Thymus (tissue), 11 donors: ENCODE measurements at regions not wholly inside any gene's neighbourhood (a gene's known extent, or its start where the extent isn't known, plus 50 kb on each side); places are given as distances from the start of the nearest gene placed in this dataset.

ENCODE experiments used
- DNase-seq, 9 donors: peaks; one replicate each; pipeline ENCODE4 v3.0.0-alpha.2; 2013; ENCODE audit warnings: low spot score in 9 of 9, low read depth in 6 of 9, missing footprints in 1 of 9
- H3K27ac ChIP-seq, 2 donors: one replicate each; pipeline ENCODE4 v1.5.1; 2013; ENCODE audit warnings: control low read depth in 1 of 2, low read depth in 1 of 2, low read length in 1 of 2, mild to moderate bottlenecking in 1 of 2, moderate library complexity in 1 of 2
- H3K27me3 ChIP-seq, 2 donors: one replicate each; pipeline ENCODE4 v1.5.1; 2013; ENCODE audit warnings: low read length in 1 of 2; ENCODE audit not compliant: control insufficient read depth in 2 of 2, insufficient read depth in 1 of 2
- H3K36me3 ChIP-seq, 2 donors: one replicate each; pipeline ENCODE4 v1.5.1; 2013; ENCODE audit warnings: low read length in 1 of 2, mild to moderate bottlenecking in 1 of 2, moderate library complexity in 1 of 2; ENCODE audit not compliant: control insufficient read depth in 2 of 2, insufficient read depth in 2 of 2
- H3K4me1 ChIP-seq, 2 donors: one replicate each; pipeline ENCODE4 v1.5.1; 2013; ENCODE audit warnings: low read length in 2 of 2; ENCODE audit not compliant: control insufficient read depth in 2 of 2, insufficient read depth in 2 of 2
- H3K4me3 ChIP-seq, 2 donors: one replicate each; pipeline ENCODE4 v1.5.1; 2013; ENCODE audit warnings: low read length in 2 of 2, control low read depth in 1 of 2, mild to moderate bottlenecking in 1 of 2
- H3K9me3 ChIP-seq, 2 donors: one replicate each; pipeline ENCODE4 v1.5.1; 2013; ENCODE audit warnings: low read length in 1 of 2, mild to moderate bottlenecking in 1 of 2; ENCODE audit not compliant: control insufficient read depth in 2 of 2, insufficient read depth in 1 of 2
- WGBS: extraction: QIAGEN DNeasy Blood & Tissue Kit; methylation state at CpG from one replicate; pipeline ENCODE4 v1.1.7; 2013; 5-methylcytosine and 5-hydroxymethylcytosine counted together
- donor health status: healthy.

GRCh38 chr1:188397521-188397920 is 1568.8 kb downstream of the PLA2G4A start:
- H3K4me3 ChIP-seq, result no peak overlapping the region
- no peak for DNase-seq
- WGBS, result 90% methylated on average over 2 of the region's 2 CpGs
- no peaks in the 10 kb centered on the region for H3K9me3 ChIP-seq
- H3K36me3 ChIP-seq, result no peaks in the 10 kb centered on the region
- H3K27me3 ChIP-seq, result no peaks in the 10 kb centered on the region
- no peak overlapping the region for H3K27ac ChIP-seq
- no peaks in the 10 kb centered on the region for H3K4me1 ChIP-seq

- WGBS, result 83% methylated on average over 3 of the region's 3 CpGs
- H3K9me3 ChIP-seq, result no peaks in the 10 kb centered on the region
- H3K27ac ChIP-seq, result no peak overlapping the region
- H3K4me3 ChIP-seq, result no peak overlapping the region
- no peaks in the 10 kb centered on the region for H3K36me3 ChIP-seq
- no peaks in the 10 kb centered on the region for H3K4me1 ChIP-seq
- no peak for DNase-seq
- no peaks in the 10 kb centered on the region for H3K27me3 ChIP-seq
Measured at GRCh38 chr1:188402986-188403385, 1574.2 kb downstream of the PLA2G4A start.

GRCh38 chr1:188406636-188407035 is 1577.9 kb downstream of the PLA2G4A start:
- H3K9me3 ChIP-seq, result no peaks in the 10 kb centered on the region
- H3K27ac ChIP-seq, result no peak overlapping the region
- no peaks in the 10 kb centered on the region for H3K27me3 ChIP-seq
- H3K4me1 ChIP-seq, result no peaks in the 10 kb centered on the region
- no peak overlapping the region for H3K4me3 ChIP-seq
- H3K36me3 ChIP-seq, result no peaks in the 10 kb centered on the region
- 93% methylated on average over 2 of the region's 2 CpGs for WGBS
- DNase-seq, result no peak

- DNase-seq, result no peak
- Histone ChIP-seq H3K36me3 (no peaks in the 10 kb centered on the region), H3K4me1 (no peaks in the 10 kb centered on the region), H3K9me3 (no peaks in the 10 kb centered on the region), H3K4me3 (no peak overlapping the region), H3K27me3 (no peaks in the 10 kb centered on the region), H3K27ac (no peak overlapping the region)
- 81% methylated on average over 1 of the region's 1 CpG for WGBS
Measured at GRCh38 chr1:188420177-188420576, 1591.4 kb downstream of the PLA2G4A start.

GRCh38 chr1:188423073-188423472 is 1594.3 kb downstream of the PLA2G4A start:
- H3K4me1 ChIP-seq, result no peaks in the 10 kb centered on the region
- no peaks in the 10 kb centered on the region for H3K36me3 ChIP-seq
- WGBS, result 55% methylated on average over 1 of the region's 1 CpG
- no peaks in the 10 kb centered on the region for H3K9me3 ChIP-seq
- no peak overlapping the region for H3K27ac ChIP-seq
- no peak overlapping the region for H3K4me3 ChIP-seq
- no peak for DNase-seq
- H3K27me3 ChIP-seq, result no peaks in the 10 kb centered on the region

GRCh38 chr1:188424176-188424575 is 1595.4 kb downstream of the PLA2G4A start:
- Histone ChIP-seq H3K9me3 (no peaks in the 10 kb centered on the region), H3K4me1 (no peaks in the 10 kb centered on the region), H3K27me3 (no peaks in the 10 kb centered on the region), H3K36me3 (no peaks in the 10 kb centered on the region), H3K27ac (no peak overlapping the region), H3K4me3 (no peak overlapping the region)
- DNase-seq, result no peak
- WGBS, result 97% methylated on average over 1 of the region's 1 CpG

- WGBS, result 68% methylated on average over 4 of the region's 4 CpGs
- no peaks in the 10 kb centered on the region for H3K9me3 ChIP-seq
- no peak for DNase-seq
Measured at GRCh38 chr1:188425687-188426086, 1596.9 kb downstream of the PLA2G4A start.

GRCh38 chr1:188426561-188426960 is 1597.8 kb downstream of the PLA2G4A start:
- no peak for DNase-seq

More at GRCh38 chr1:188425687-188426086, 1596.9 kb downstream of the PLA2G4A start:
- H3K4me1 ChIP-seq, result no peaks in the 10 kb centered on the region
- H3K4me3 ChIP-seq, result no peak overlapping the region
- no peaks in the 10 kb centered on the region for H3K27me3 ChIP-seq
- no peak overlapping the region for H3K27ac ChIP-seq
- H3K36me3 ChIP-seq, result no peaks in the 10 kb centered on the region

GRCh38 chr1:188427642-188428041 is 1598.9 kb downstream of the PLA2G4A start:
- 62% methylated on average over 2 of the region's 2 CpGs for WGBS
- H3K4me3 ChIP-seq, result no peak overlapping the region
- no peaks in the 10 kb centered on the region for H3K4me1 ChIP-seq
- H3K9me3 ChIP-seq, result no peaks in the 10 kb centered on the region
- no peaks in the 10 kb centered on the region for H3K36me3 ChIP-seq
- H3K27me3 ChIP-seq, result no peaks in the 10 kb centered on the region
- no peak for DNase-seq
- H3K27ac ChIP-seq, result no peak overlapping the region

More at GRCh38 chr1:188426561-188426960, 1597.8 kb downstream of the PLA2G4A start:
- Histone ChIP-seq H3K4me1 (no peaks in the 10 kb centered on the region), H3K4me3 (no peak overlapping the region), H3K36me3 (no peaks in the 10 kb centered on the region), H3K27ac (no peak overlapping the region), H3K9me3 (no peaks in the 10 kb centered on the region), H3K27me3 (no peaks in the 10 kb centered on the region)

GRCh38 chr1:188429386-188429785 is 1600.6 kb downstream of the PLA2G4A start:
- no peak overlapping the region for H3K4me3 ChIP-seq
- 93% methylated on average over 2 of the region's 2 CpGs for WGBS
- no peaks in the 10 kb centered on the region for H3K27me3 ChIP-seq
- DNase-seq, result no peak
- H3K4me1 ChIP-seq, result no peaks in the 10 kb centered on the region
- no peaks in the 10 kb centered on the region for H3K36me3 ChIP-seq
- no peak overlapping the region for H3K27ac ChIP-seq
- H3K9me3 ChIP-seq, result no peaks in the 10 kb centered on the region
